ENCODE measurements at regions not wholly inside any gene's neighbourhood (a gene's known extent, or its start where the extent isn't known, plus 50 kb on each side); places are given as distances from the start of the nearest gene placed in this dataset.

DNA sequence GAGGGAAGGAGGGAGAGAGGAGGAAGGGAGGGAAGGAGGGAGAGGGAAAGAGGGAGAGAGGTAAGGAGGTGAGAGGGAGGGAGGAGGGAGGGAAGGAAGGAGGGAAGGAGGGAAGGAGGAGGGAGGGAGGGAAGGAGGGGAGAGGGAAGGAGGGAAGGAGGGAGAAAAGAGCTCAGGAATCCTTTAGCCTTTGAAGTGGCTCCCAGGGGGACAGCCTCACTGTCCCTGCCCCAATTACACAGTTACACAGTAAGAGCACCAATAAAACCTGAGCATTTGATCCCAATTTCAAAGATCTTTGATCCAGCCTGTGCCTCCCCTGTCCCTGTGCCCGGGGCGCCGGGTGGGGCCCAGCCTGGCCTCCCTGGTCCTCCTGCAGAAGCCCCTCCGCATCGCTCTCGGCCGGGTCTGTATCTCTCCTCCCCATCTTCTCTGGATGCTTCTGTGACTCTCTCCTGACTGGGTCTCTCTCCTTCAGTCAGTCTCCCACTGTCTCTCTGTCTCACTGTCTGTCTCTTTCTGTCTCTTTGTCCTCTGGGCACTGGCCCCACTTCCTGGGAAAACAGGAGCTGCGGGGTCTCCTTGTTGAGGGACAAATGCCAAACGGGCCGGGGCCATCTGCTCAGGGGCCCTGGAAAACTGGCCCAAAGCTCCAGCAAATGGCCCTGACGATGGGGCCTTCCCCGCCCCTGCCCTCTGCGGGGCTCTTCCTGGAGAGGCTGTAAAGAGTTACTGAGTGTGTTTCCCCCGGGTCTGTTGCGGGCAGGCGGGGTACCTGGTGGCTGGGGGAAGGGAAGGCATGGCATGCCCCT lies 54.2 kb upstream of the EGFL7 start (continued):
- no peak for TF ChIP-seq KDM1A (IDR thresholded peaks at IDR 0.05; ENCODE audit: borderline replicate concordance, low read length)
